Uterus (tissue), 3 donors: ENCODE measurements at regions not wholly inside any gene's neighbourhood (a gene's known extent, or its start where the extent isn't known, plus 50 kb on each side); places are given as distances from the start of the nearest gene placed in this dataset.

Source experiments
- DNase-seq, 2 donors: peaks; one replicate each; pipeline ENCODE4 v3.0.0-alpha.2; 2019 to 2020
- H3K27ac ChIP-seq, 2 donors: fragments of 200-600 bp; sonication (generic); 1 replicate in 1 of 2; 2 replicates in 1 of 2; pipeline ENCODE4 v1.5.1; 2016 to 2018
- H3K27me3 ChIP-seq, 2 donors: fragments of 200-600 bp; sonication (generic); one replicate each; pipeline ENCODE4 v1.5.1; 2018 to 2019; ENCODE audit warnings: control low read depth in 1 of 2
- H3K36me3 ChIP-seq, 2 donors: fragments of 200-600 bp; sonication (generic); one replicate each; pipeline ENCODE4 v1.5.1; 2019; ENCODE audit warnings: control low read depth in 1 of 2
- H3K4me1 ChIP-seq, 2 donors: fragments of 200-600 bp; sonication (generic); one replicate each; pipeline ENCODE4 v1.5.1; 2018 to 2019; ENCODE audit warnings: control low read depth in 1 of 2
- H3K4me3 ChIP-seq, 2 donors: fragments of 200-600 bp; sonication (generic); 1 replicate in 1 of 2; 2 replicates in 1 of 2; pipeline ENCODE4 v1.5.1; 2018 to 2019; ENCODE audit warnings: mild to moderate bottlenecking in 1 of 2
- H3K9me3 ChIP-seq, 2 donors: fragments of 200-600 bp; sonication (generic); one replicate each; pipeline ENCODE4 v1.5.1; 2019; ENCODE audit warnings: control low read depth in 1 of 2
- CTCF ChIP-seq, 4 experiments: fragments of 200-600 bp in 2 of 4; fragments of 450-650 bp in 2 of 4; sonication (generic) in 2 of 4; IDR thresholded peaks; one replicate each; pipeline ENCODE4 v1.5.1; 2016 to 2019; ENCODE audit warnings: antibody characterized with exemption in 4 of 4, mild to moderate bottlenecking in 2 of 4, moderate library complexity in 1 of 4
- POLR2A ChIP-seq, 2 donors: fragments of 450-650 bp; IDR thresholded peaks; one replicate each; pipeline ENCODE4 v1.6.1; 2016; ENCODE audit warnings: antibody characterized with exemption in 2 of 2, mild to moderate bottlenecking in 1 of 2, moderate library complexity in 1 of 2
- intact Hi-C: fragments of 100-400 bp; cut with DNase I; formaldehyde crosslinking; loops from one replicate; pipeline ENCODE4 v1.15.1; 2023; ENCODE audit warnings: low total_unique reads
- donor health status: DM: yes; HTN: yes; CAD: no.

GRCh38 chr17:14006249-14006942, 62.9 kb upstream of the COX10 start:
- H3K36me3 ChIP-seq: no peaks in the 10 kb centered on the region
- intact Hi-C loops: no loop called here
- no peaks in the 10 kb centered on the region for H3K9me3 ChIP-seq
- no peak for DNase-seq
- H3K4me1 ChIP-seq: no peaks in the 10 kb centered on the region
- no peak overlapping the region for H3K27ac ChIP-seq
- H3K27me3 ChIP-seq: no peaks in the 10 kb centered on the region
- no peak for TF ChIP-seq CTCF (IDR thresholded peaks at IDR 0.05)
- TF ChIP-seq POLR2A (IDR thresholded peaks at IDR 0.05): no peak
- H3K4me3 ChIP-seq: no peak overlapping the region

- H3K9me3 ChIP-seq: no peaks in the 10 kb centered on the region
- intact Hi-C loops: no loop called here
- H3K27me3 ChIP-seq: no peaks in the 10 kb centered on the region
- H3K4me3 ChIP-seq: no peak overlapping the region
- no peaks in the 10 kb centered on the region for H3K36me3 ChIP-seq
- H3K4me1 ChIP-seq: no peaks in the 10 kb centered on the region
- DNase-seq: no peak
- no peak overlapping the region for H3K27ac ChIP-seq
- TF ChIP-seq POLR2A (IDR thresholded peaks at IDR 0.05): no peak
- no peak for TF ChIP-seq CTCF (IDR thresholded peaks at IDR 0.05)
Observed at GRCh38 chr17:14007951-14008350, 61.4 kb upstream of the COX10 start.

- TF ChIP-seq CTCF (IDR thresholded peaks at IDR 0.05) (no peak), POLR2A (IDR thresholded peaks at IDR 0.05) (no peak)
- Histone ChIP-seq H3K9me3 (no peaks in the 10 kb centered on the region), H3K27ac (no peak overlapping the region), H3K4me3 (no peak overlapping the region), H3K36me3 (no peaks in the 10 kb centered on the region), H3K27me3 (no peaks in the 10 kb centered on the region), H3K4me1 (no peaks in the 10 kb centered on the region)
- intact Hi-C loops: no loop called here
- no peak for DNase-seq
Observed at GRCh38 chr17:14011036-14011692, 58.1 kb upstream of the COX10 start.

- H3K9me3 ChIP-seq: no peaks in the 10 kb centered on the region
- no peaks in the 10 kb centered on the region for H3K27me3 ChIP-seq
- no peak for DNase-seq
- TF ChIP-seq POLR2A (IDR thresholded peaks at IDR 0.05): no peak
- no peak for TF ChIP-seq CTCF (IDR thresholded peaks at IDR 0.05)
- no peak overlapping the region for H3K27ac ChIP-seq
- intact Hi-C loops: no loop called here
- no peaks in the 10 kb centered on the region for H3K4me1 ChIP-seq
- no peaks in the 10 kb centered on the region for H3K36me3 ChIP-seq
- H3K4me3 ChIP-seq: no peak overlapping the region
Observed at GRCh38 chr17:14011740-14012405, 57.4 kb upstream of the COX10 start.

GRCh38 chr17:14014657-14015056, 54.6 kb upstream of the COX10 start:
- TF ChIP-seq POLR2A (IDR thresholded peaks at IDR 0.05): no peak
- no peak for TF ChIP-seq CTCF (IDR thresholded peaks at IDR 0.05)
- Histone ChIP-seq H3K4me1 (no peaks in the 10 kb centered on the region), H3K36me3 (no peaks in the 10 kb centered on the region), H3K27ac (no peak overlapping the region), H3K27me3 (no peaks in the 10 kb centered on the region), H3K9me3 (no peaks in the 10 kb centered on the region), H3K4me3 (no peak overlapping the region)
- intact Hi-C loops: no loop called here
- no peak for DNase-seq
